PC-3 (cell line): ENCODE measurements at regions not wholly inside any gene's neighbourhood (a gene's known extent, or its start where the extent isn't known, plus 50 kb on each side); places are given as distances from the start of the nearest gene placed in this dataset.

Experiments used
- CTCF ChIP-seq: fragments of 300-600 bp; sonication (generic); conservative IDR thresholded peaks from 2 replicates; pipeline ENCODE4 v1.5.1; 2017; ENCODE audit warnings: antibody characterized with exemption, low read depth, mild to moderate bottlenecking, low read length
- EZH2 ChIP-seq: fragments of 300-600 bp; sonication (generic); IDR thresholded peaks from one replicate; pipeline ENCODE4 v1.6.1; 2017; ENCODE audit warnings: antibody characterized with exemption, mild to moderate bottlenecking, low read length; ENCODE audit not compliant: unreplicated experiment

GRCh38 chr13:53250977-53251376, 222.4 kb downstream of the OLFM4 start:
- TF ChIP-seq CTCF = no peak
- no peak for TF ChIP-seq EZH2
